Uterus (tissue), 2 donors: ENCODE measurements at regions not wholly inside any gene's neighbourhood (a gene's known extent, or its start where the extent isn't known, plus 50 kb on each side); places are given as distances from the start of the nearest gene placed in this dataset.

Source experiments
- CTCF ChIP-seq, 4 experiments: fragments of 200-600 bp in 2 of 4; fragments of 450-650 bp in 2 of 4; sonication (generic) in 2 of 4; IDR thresholded peaks; one replicate each; pipeline ENCODE4 v1.5.1; 2016 to 2019; ENCODE audit warnings: antibody characterized with exemption in 4 of 4, mild to moderate bottlenecking in 2 of 4, moderate library complexity in 1 of 4
- POLR2A ChIP-seq, 2 donors: fragments of 450-650 bp; IDR thresholded peaks; one replicate each; pipeline ENCODE4 v1.6.1; 2016; ENCODE audit warnings: antibody characterized with exemption in 2 of 2, mild to moderate bottlenecking in 1 of 2, moderate library complexity in 1 of 2

GRCh38 chr13:78133511-78133910, 214.9 kb upstream of the EDNRB start:
- no peak for TF ChIP-seq CTCF (IDR thresholded peaks at IDR 0.05)
- TF ChIP-seq POLR2A (IDR thresholded peaks at IDR 0.05): no peak
